ENCODE measurements at regions not wholly inside any gene's neighbourhood (a gene's known extent, or its start where the extent isn't known, plus 50 kb on each side); places are given as distances from the start of the nearest gene placed in this dataset.

DNA sequence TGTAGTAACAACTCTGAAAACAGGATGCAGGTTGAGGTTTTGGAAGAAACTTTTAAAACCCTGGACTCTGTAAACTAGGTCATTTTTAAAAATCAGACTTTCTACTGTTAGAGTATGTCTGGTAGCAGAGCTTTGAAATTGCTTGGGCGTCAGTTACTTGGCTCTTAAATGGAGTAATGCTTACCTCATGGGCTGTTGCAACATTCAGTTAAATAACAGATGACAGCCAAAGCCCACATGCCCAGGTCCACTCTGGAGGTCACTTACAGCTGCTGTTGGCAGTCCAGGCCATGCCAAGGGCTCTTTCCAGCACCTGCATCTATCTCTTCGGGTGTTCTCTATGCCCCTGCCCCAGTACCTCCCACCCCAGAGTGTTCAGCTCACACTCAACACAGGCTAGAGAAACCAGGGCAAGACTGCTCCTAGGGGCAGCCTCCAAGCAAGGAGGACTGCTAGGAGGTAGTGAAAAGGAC lies 96.4 kb downstream of the BANF2 start (continued):
- TF ChIP-seq FOXA1 (IDR thresholded peaks at IDR 0.05), result no peak
- peak; percentile 63 for TF ChIP-seq FOXA1 (CRISPR knock-in tag; IDR thresholded peaks at IDR 0.05)
- TF ChIP-seq KLF16 (CRISPR knock-in tag; IDR thresholded peaks at IDR 0.05), result peak in 1 of 2 experiments; percentile 36; a peak in 1 of 4 replicates
- TF ChIP-seq BCL3 (CRISPR knock-in tag; IDR thresholded peaks at IDR 0.05), result no peak
- TF ChIP-seq, protein P1, sequence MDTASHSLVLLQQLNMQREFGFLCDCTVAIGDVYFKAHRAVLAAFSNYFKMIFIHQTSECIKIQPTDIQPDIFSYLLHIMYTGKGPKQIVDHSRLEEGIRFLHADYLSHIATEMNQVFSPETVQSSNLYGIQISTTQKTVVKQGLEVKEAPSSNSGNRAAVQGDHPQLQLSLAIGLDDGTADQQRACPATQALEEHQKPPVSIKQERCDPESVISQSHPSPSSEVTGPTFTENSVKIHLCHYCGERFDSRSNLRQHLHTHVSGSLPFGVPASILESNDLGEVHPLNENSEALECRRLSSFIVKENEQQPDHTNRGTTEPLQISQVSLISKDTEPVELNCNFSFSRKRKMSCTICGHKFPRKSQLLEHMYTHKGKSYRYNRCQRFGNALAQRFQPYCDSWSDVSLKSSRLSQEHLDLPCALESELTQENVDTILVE (CRISPR knock-in tag; IDR thresholded peaks at IDR 0.05), result peak; percentile 73
- peak; percentile 38; the same call in 1 of the 2 replicates for TF ChIP-seq TBX2 (CRISPR knock-in tag; IDR thresholded peaks at IDR 0.05; ENCODE audit: borderline replicate concordance)
- no peak for TF ChIP-seq ZNF564 (CRISPR knock-in tag; IDR thresholded peaks at IDR 0.05)
- peak; percentile 63 for TF ChIP-seq FOXA3 (CRISPR knock-in tag; IDR thresholded peaks at IDR 0.05)
- TF ChIP-seq ZMYM3 (CRISPR knock-in tag; IDR thresholded peaks at IDR 0.05), result peak; percentile 55; the same call in 1 of the 2 replicates
- no peak for TF ChIP-seq ZNF138 (CRISPR knock-in tag; IDR thresholded peaks at IDR 0.05; ENCODE audit: low read depth)
- TF ChIP-seq GPN1 (CRISPR knock-in tag; IDR thresholded peaks at IDR 0.05; ENCODE audit: borderline replicate concordance), result no peak

DNA sequence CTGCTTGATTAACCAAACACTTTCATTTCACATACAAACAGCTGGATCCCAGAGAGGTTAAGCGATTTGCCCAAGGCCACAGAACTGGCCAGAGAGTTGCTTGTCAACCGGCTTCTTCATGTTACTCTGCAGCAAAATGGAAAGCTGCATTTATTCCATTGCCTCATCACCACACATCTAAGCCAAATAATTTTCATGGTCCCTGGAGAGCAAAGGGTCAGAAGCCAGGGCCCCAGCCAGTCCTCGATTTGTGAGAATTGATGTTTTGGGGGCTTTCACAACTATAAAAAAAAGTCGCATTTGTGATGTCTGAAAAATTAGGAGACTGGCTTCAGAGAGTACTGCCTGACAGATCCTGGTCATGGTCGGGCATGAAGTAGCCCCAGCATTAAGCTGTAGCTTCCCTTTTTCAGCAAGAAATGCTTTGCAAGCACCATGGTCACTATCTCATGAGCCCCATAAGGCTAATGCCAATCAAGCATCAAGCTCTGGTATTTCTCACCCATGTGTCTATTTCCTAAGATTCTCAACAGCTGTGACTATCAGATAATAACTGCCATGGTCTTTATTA lies 95.8 kb downstream of the BANF2 start:
- Histone ChIP-seq H3K9ac (ENCODE audit: insufficient read depth, low read depth, low read length) (no peak overlapping the region), H3K4me1 (ENCODE audit: insufficient read depth, low read length) (peaks cover 32% of the 10 kb centered on the region), H3K4me3 (replicated peaks in 1 of 3; ENCODE audit: insufficient read depth in 1 of 3, low read depth in 2 of 3, low read length in 3 of 3) (no peak overlapping the region), H3K4me2 (ENCODE audit: low read depth, low read length) (peak overlapping the region; percentile 25; the same call in 1 of the 2 replicates), H3K9me3 (ENCODE audit: low read length) (peaks cover 16% of the 10 kb centered on the region), H3K36me3 (replicated peaks in 1 of 2; ENCODE audit: control insufficient read depth in 1 of 2, insufficient read depth in 2 of 2, low read length in 2 of 2) (no peaks in the 10 kb centered on the region), H3K27ac (ENCODE audit: extremely low read length, insufficient read depth, low read length) (no peak overlapping the region), H3K27me3 (ENCODE audit: control insufficient read depth in 1 of 2, insufficient read depth in 2 of 2, low read length in 2 of 2) (peaks cover 4 to 42% of the 10 kb centered on the region in 2 experiments; a peak in 4 of 5 replicates), H3K79me2 (ENCODE audit: insufficient read depth, low read length) (no peaks in the 10 kb centered on the region), H2AFZ (ENCODE audit: low read length) (no peak overlapping the region), H4K20me1 (ENCODE audit: insufficient read depth, low read length) (no peaks in the 10 kb centered on the region)
- ATAC-seq, result peak; percentile 18; the same call in 2 of the 3 replicates
- BruUV-seq (replicated peaks), result no TSS peak
- FAIRE-seq, result no peak
- DNase-seq (ENCODE audit: low spot score), result no peak
- ChIA-PET POLR2A (interaction anchor here (0.8 to 2.2 kb wide), 17 partner anchors 9 to 115 kb away, joined by 3 to 11 read pairs (median 5); partner anchors contain the start of gene RRBP1), CTCF (ENCODE audit: low intra/inter-chr PET ratio, low total read pairs) (no interaction called here)
- intact Hi-C loops (cut with micrococcal nuclease; ENCODE audit: unreplicated experiment), result loop anchor here (1.0 kb wide), 1 partner anchor 24 kb away; no protein-coding TSS in a partner anchor
- in situ Hi-C loops (cut with HindIII; ENCODE audit: extremely low pct_ligation_motif_present, low pct_unique_long_range_greater_than_20kb), result no loop called here
- 44% methylated on average over 5 of the region's 5 CpGs for WGBS (ENCODE audit: low lambda C conversion rate)
- TF ChIP-seq KLF6 (CRISPR knock-in tag; IDR thresholded peaks at IDR 0.05) (0 out of 2 replicates have a peak, but pooled peaks have one; percentile 14), ETV6 (CRISPR knock-in tag; conservative IDR thresholded peaks at IDR 0.05) (no peak), FOXA3 (CRISPR knock-in tag; IDR thresholded peaks at IDR 0.05) (no peak), HNF1A (IDR thresholded peaks at IDR 0.05; ENCODE audit: low read depth) (no peak), HNF1A (CRISPR knock-in tag; IDR thresholded peaks at IDR 0.05; ENCODE audit: borderline replicate concordance) (no peak), STAT5B (CRISPR knock-in tag; IDR thresholded peaks at IDR 0.05) (no peak), ZNF282 (IDR thresholded peaks at IDR 0.05; ENCODE audit: partially characterized antibody) (no peak), ZNF557 (CRISPR knock-in tag; IDR thresholded peaks at IDR 0.05) (no peak), ZNF20 (CRISPR knock-in tag; IDR thresholded peaks at IDR 0.05) (0 out of 2 replicates have a peak, but pooled peaks have one; percentile 65)

Data from HepG2 (cell line).